Peyer's patch (tissue), 4 donors: ENCODE measurements at regions not wholly inside any gene's neighbourhood (a gene's known extent, or its start where the extent isn't known, plus 50 kb on each side); places are given as distances from the start of the nearest gene placed in this dataset.

Source experiments
- DNase-seq, 3 donors: peaks; one replicate each; pipeline ENCODE4 v3.0.0-alpha.2; 2017 to 2019
- H3K27ac ChIP-seq, 4 donors: fragments of 200-600 bp; sonication (generic); one replicate each; pipeline ENCODE4 v1.5.1; 2016 to 2019
- H3K27me3 ChIP-seq, 2 donors: fragments of 200-600 bp; sonication (generic); one replicate each; pipeline ENCODE4 v1.5.1; 2019
- H3K36me3 ChIP-seq, 3 donors: fragments of 200-600 bp; sonication (generic); one replicate each; pipeline ENCODE4 v1.5.1; 2016 to 2019
- H3K4me1 ChIP-seq, 4 donors: fragments of 200-600 bp; sonication (generic); one replicate each; pipeline ENCODE4 v1.5.1; 2016 to 2019
- H3K4me3 ChIP-seq, 4 donors: fragments of 200-600 bp; sonication (generic); 1 replicate in 3 of 4; 2 replicates in 1 of 4; pipeline ENCODE4 v1.5.1; 2016 to 2019; ENCODE audit warnings: mild to moderate bottlenecking in 1 of 4
- H3K9me3 ChIP-seq, 4 donors: fragments of 200-600 bp; sonication (generic); one replicate each; pipeline ENCODE4 v1.5.1; 2016 to 2019; ENCODE audit warnings: mild to moderate bottlenecking in 1 of 4
- CTCF ChIP-seq, 6 experiments: fragments of 450-650 bp in 4 of 6; fragments of 200-600 bp in 2 of 6; sonication (generic) in 1 of 6; IDR thresholded peaks; one replicate each; pipeline ENCODE4 v1.5.1; 2017 to 2019; ENCODE audit warnings: antibody characterized with exemption in 6 of 6, mild to moderate bottlenecking in 3 of 6, moderate library complexity in 1 of 6
- POLR2A ChIP-seq, 2 donors: fragments of 450-650 bp; IDR thresholded peaks; one replicate each; pipeline ENCODE4 v1.5.1; 2017; ENCODE audit warnings: antibody characterized with exemption in 2 of 2, mild to moderate bottlenecking in 2 of 2, moderate library complexity in 2 of 2

GRCh38 chr3:105232553-105232952 is 134.2 kb upstream of the ALCAM start:
- Histone ChIP-seq H3K4me1 (no peaks in the 10 kb centered on the region), H3K27me3 (no peaks in the 10 kb centered on the region), H3K27ac (no peak overlapping the region), H3K9me3 (no peaks in the 10 kb centered on the region), H3K4me3 (no peak overlapping the region), H3K36me3 (no peaks in the 10 kb centered on the region)
- TF ChIP-seq CTCF (IDR thresholded peaks at IDR 0.05) (no peak), POLR2A (IDR thresholded peaks at IDR 0.05) (no peak)
- DNase-seq: no peak

GRCh38 chr3:105233010-105233409 is 133.7 kb upstream of the ALCAM start:
- TF ChIP-seq POLR2A (IDR thresholded peaks at IDR 0.05) (no peak), CTCF (IDR thresholded peaks at IDR 0.05) (no peak)
- no peaks in the 10 kb centered on the region for H3K36me3 ChIP-seq
- no peak overlapping the region for H3K27ac ChIP-seq
- H3K4me3 ChIP-seq: no peak overlapping the region
- H3K27me3 ChIP-seq: no peaks in the 10 kb centered on the region
- no peaks in the 10 kb centered on the region for H3K9me3 ChIP-seq
- H3K4me1 ChIP-seq: no peaks in the 10 kb centered on the region
- DNase-seq: no peak

- TF ChIP-seq CTCF (IDR thresholded peaks at IDR 0.05) (no peak), POLR2A (IDR thresholded peaks at IDR 0.05) (no peak)
- Histone ChIP-seq H3K4me1 (no peaks in the 10 kb centered on the region), H3K27ac (no peak overlapping the region)
These were observed 131.5 kb upstream of the ALCAM start for GRCh38 chr3:105235221-105235620.

GRCh38 chr3:105235785-105236184 is 130.9 kb upstream of the ALCAM start:
- H3K36me3 ChIP-seq: no peaks in the 10 kb centered on the region
- no peaks in the 10 kb centered on the region for H3K27me3 ChIP-seq
- no peak overlapping the region for H3K4me3 ChIP-seq
- H3K4me1 ChIP-seq: no peaks in the 10 kb centered on the region
- TF ChIP-seq POLR2A (IDR thresholded peaks at IDR 0.05) (no peak), CTCF (IDR thresholded peaks at IDR 0.05) (no peak)
- no peaks in the 10 kb centered on the region for H3K9me3 ChIP-seq
- DNase-seq: no peak
- no peak overlapping the region for H3K27ac ChIP-seq

More at GRCh38 chr3:105235221-105235620, 131.5 kb upstream of the ALCAM start:
- DNase-seq: no peak
- no peak overlapping the region for H3K4me3 ChIP-seq
- H3K9me3 ChIP-seq: no peaks in the 10 kb centered on the region
- no peaks in the 10 kb centered on the region for H3K27me3 ChIP-seq
- H3K36me3 ChIP-seq: no peaks in the 10 kb centered on the region

- no peaks in the 10 kb centered on the region for H3K27me3 ChIP-seq
- H3K36me3 ChIP-seq: no peaks in the 10 kb centered on the region
- no peak for DNase-seq
- TF ChIP-seq CTCF (IDR thresholded peaks at IDR 0.05) (no peak), POLR2A (IDR thresholded peaks at IDR 0.05) (no peak)
- H3K9me3 ChIP-seq: no peaks in the 10 kb centered on the region
- no peak overlapping the region for H3K27ac ChIP-seq
- H3K4me1 ChIP-seq: no peaks in the 10 kb centered on the region
- H3K4me3 ChIP-seq: no peak overlapping the region
These were observed 128.3 kb upstream of the ALCAM start for GRCh38 chr3:105238367-105238766.

GRCh38 chr3:105243076-105243475 is 123.6 kb upstream of the ALCAM start:
- Histone ChIP-seq H3K4me3 (no peak overlapping the region), H3K4me1 (no peaks in the 10 kb centered on the region), H3K9me3 (no peaks in the 10 kb centered on the region), H3K27ac (no peak overlapping the region), H3K36me3 (no peaks in the 10 kb centered on the region), H3K27me3 (no peaks in the 10 kb centered on the region)
- TF ChIP-seq POLR2A (IDR thresholded peaks at IDR 0.05): no peak
- no peak for TF ChIP-seq CTCF (IDR thresholded peaks at IDR 0.05)
- DNase-seq: no peak
